GM23248 (cell line): ENCODE measurements at regions not wholly inside any gene's neighbourhood (a gene's known extent, or its start where the extent isn't known, plus 50 kb on each side); places are given as distances from the start of the nearest gene placed in this dataset.
A peak's percentile ranks its signal among the peaks of the same experiment; 100 is the strongest.

ENCODE experiments used
- DNase-seq: peaks from one replicate; pipeline ENCODE4 v3.0.0-alpha.2; 2015
- H2AFZ ChIP-seq: fragments of 200-600 bp; sonication (generic); 2 replicates; pipeline ENCODE4 v1.6.1; 2016; ENCODE audit warnings: antibody characterized with exemption
- H3F3A ChIP-seq: fragments of 200-600 bp; sonication (generic); 2 replicates; pipeline ENCODE4 v1.6.1; 2016; ENCODE audit warnings: mild to moderate bottlenecking, antibody characterized with exemption, mixed run types; ENCODE audit not compliant: insufficient read depth
- H3K27ac ChIP-seq: fragments of 200-600 bp; sonication (generic); 2 replicates; pipeline ENCODE4 v1.5.1; 2016; ENCODE audit warnings: mild to moderate bottlenecking
- H3K27me3 ChIP-seq: fragments of 200-600 bp; sonication (generic); replicated peaks from 2 replicates; pipeline ENCODE4 v1.6.1; 2016; ENCODE audit warnings: mild to moderate bottlenecking; ENCODE audit not compliant: insufficient read depth
- H3K36me3 ChIP-seq: fragments of 200-600 bp; sonication (generic); 2 replicates; pipeline ENCODE4 v1.6.1; 2016; ENCODE audit warnings: low read depth, mild to moderate bottlenecking
- H3K4me1 ChIP-seq: fragments of 200-600 bp; sonication (generic); 2 replicates; pipeline ENCODE4 v1.6.1; 2016; ENCODE audit warnings: mild to moderate bottlenecking; ENCODE audit not compliant: insufficient read depth
- H3K4me2 ChIP-seq: fragments of 200-600 bp; sonication (generic); one replicate; pipeline ENCODE4 v1.6.1; 2016; ENCODE audit warnings: mild to moderate bottlenecking; ENCODE audit not compliant: unreplicated experiment
- H3K4me3 ChIP-seq: fragments of 200-600 bp; sonication (generic); 2 replicates; pipeline ENCODE4 v1.5.1; 2016; ENCODE audit warnings: mild to moderate bottlenecking
- H3K79me2 ChIP-seq: fragments of 200-600 bp; sonication (generic); 2 replicates; pipeline ENCODE4 v1.6.1; 2016; ENCODE audit warnings: mild to moderate bottlenecking; ENCODE audit not compliant: insufficient read depth
- H3K9ac ChIP-seq: fragments of 200-600 bp; sonication (generic); 2 replicates; pipeline ENCODE4 v1.6.1; 2016; ENCODE audit warnings: mild to moderate bottlenecking
- H3K9me2 ChIP-seq: fragments of 200-600 bp; sonication (generic); 2 replicates; pipeline ENCODE4 v1.6.1; 2016; ENCODE audit warnings: mixed run types, mild to moderate bottlenecking, moderate library complexity; ENCODE audit not compliant: insufficient read depth
- H3K9me3 ChIP-seq: fragments of 200-600 bp; sonication (generic); one replicate; pipeline ENCODE4 v1.6.1; 2017; ENCODE audit warnings: low read depth
- H4K20me1 ChIP-seq: fragments of 200-600 bp; sonication (generic); 2 replicates; pipeline ENCODE4 v1.6.0; 2016; ENCODE audit not compliant: insufficient read depth
- EZH2 ChIP-seq: fragments of 200-600 bp; sonication (generic); IDR thresholded peaks from 2 replicates; pipeline ENCODE4 v1.6.1; 2018; ENCODE audit warnings: antibody characterized with exemption, mild to moderate bottlenecking; ENCODE audit not compliant: insufficient read depth, poor library complexity, severe bottlenecking
- EZH2phosphoT487 ChIP-seq: fragments of 200-600 bp; sonication (generic); IDR thresholded peaks from 2 replicates; pipeline ENCODE4 v1.6.1; 2018; ENCODE audit warnings: antibody characterized with exemption, moderate library complexity, mild to moderate bottlenecking, low read depth; ENCODE audit not compliant: insufficient read depth
- WGBS, 2 experiments: methylation state at CpG; one replicate each; pipeline ENCODE4 v1.1.6; 2015 to 2017; ENCODE audit warnings: low lambda C conversion rate in 2 of 2, low coverage in 1 of 2; ENCODE audit errors: missing lambda C conversion rate in 2 of 2; 5-methylcytosine and 5-hydroxymethylcytosine counted together
- in situ Hi-C: fragments of 300-500 bp; cut with MboI; formaldehyde crosslinking; loops from 2 replicates; pipeline ENCODE4 v1.15.0; 2020

GRCh38 chr12:116343331-116343884 is 65.9 kb upstream of the MED13L start:
- DNase-seq, result no peak
- Histone ChIP-seq H3K4me2 (no peak overlapping the region), H3K36me3 (no peaks in the 10 kb centered on the region), H3K9me3 (no peaks in the 10 kb centered on the region), H3K4me3 (no peak overlapping the region), H3K79me2 (no peaks in the 10 kb centered on the region), H3K27ac (no peak overlapping the region), H2AFZ (no peak overlapping the region), H4K20me1 (no peaks in the 10 kb centered on the region), H3K27me3 (no peaks in the 10 kb centered on the region), H3K9ac (no peak overlapping the region), H3K9me2 (no peaks in the 10 kb centered on the region), H3F3A (peaks cover 33% of the 10 kb centered on the region), H3K4me1 (peaks cover 25% of the 10 kb centered on the region)
- in situ Hi-C loops, result no loop called here
- WGBS, 2 experiments, result 33 to 73% methylated on average over 1 of the region's 1 CpG
- no peak for TF ChIP-seq EZH2phosphoT487
- TF ChIP-seq EZH2, result no peak

DNA sequence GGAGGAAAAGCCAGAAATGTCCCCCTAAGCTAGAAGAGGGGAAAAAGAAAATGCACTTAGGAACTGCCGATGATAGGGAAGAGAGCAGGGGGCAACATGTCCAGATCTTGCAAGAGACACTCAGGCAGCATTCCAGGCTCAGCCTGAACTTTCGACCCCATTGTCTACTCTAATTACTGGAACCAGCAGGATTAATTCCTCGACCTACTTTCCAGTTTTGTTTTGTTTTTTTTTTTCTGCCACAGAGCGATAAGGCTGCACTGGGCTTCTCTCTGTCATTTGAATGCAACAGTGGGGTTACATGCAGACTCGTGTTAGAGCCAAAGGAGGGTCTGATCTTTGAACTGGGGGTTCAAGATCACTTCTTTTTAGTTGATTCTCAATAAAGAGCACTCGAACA is 68.7 kb upstream of the MED13L start:
- Histone ChIP-seq H3K36me3 (no peaks in the 10 kb centered on the region), H3K9ac (no peak overlapping the region), H3K79me2 (no peaks in the 10 kb centered on the region), H3K9me3 (no peaks in the 10 kb centered on the region), H3K4me2 (no peak overlapping the region), H3F3A (peaks cover 15% of the 10 kb centered on the region), H3K4me1 (peaks cover 14% of the 10 kb centered on the region), H3K27me3 (no peaks in the 10 kb centered on the region), H3K9me2 (no peaks in the 10 kb centered on the region), H3K27ac (no peak overlapping the region), H4K20me1 (no peaks in the 10 kb centered on the region), H3K4me3 (no peak overlapping the region), H2AFZ (no peak overlapping the region)
- in situ Hi-C loops, result no loop called here
- no peak for DNase-seq
- 30 to 36% methylated on average over 6 of the region's 6 CpGs for WGBS, 2 experiments
- TF ChIP-seq EZH2, result no peak
- TF ChIP-seq EZH2phosphoT487, result no peak

- Histone ChIP-seq H3K4me3 (no peak overlapping the region), H3K4me2 (peak overlapping the region; percentile 38)
- 0 to 1% methylated on average over 4 of the region's 4 CpGs for WGBS, 2 experiments
Measured at GRCh38 chr12:116346741-116347140, 69.2 kb upstream of the MED13L start.

GRCh38 chr12:116347265-116347664 is 69.8 kb upstream of the MED13L start:
- H4K20me1 ChIP-seq, result no peaks in the 10 kb centered on the region
- peaks cover 14% of the 10 kb centered on the region for H3K4me1 ChIP-seq
- in situ Hi-C loops, result no loop called here
- no peaks in the 10 kb centered on the region for H3K36me3 ChIP-seq
- no peak for DNase-seq
- peaks cover 15% of the 10 kb centered on the region for H3F3A ChIP-seq
- peak overlapping the region; percentile 39; the same call in 1 of the 2 replicates for H3K27ac ChIP-seq
- no peaks in the 10 kb centered on the region for H3K27me3 ChIP-seq
- peak overlapping the region; percentile 38 for H3K4me2 ChIP-seq
- H3K9ac ChIP-seq, result 0 out of 2 replicates have a peak overlapping the region, but pooled peaks have one; percentile 13
- 97 to 100% methylated on average over 1 of the region's 1 CpG for WGBS, 2 experiments
- no peaks in the 10 kb centered on the region for H3K9me2 ChIP-seq
- TF ChIP-seq EZH2phosphoT487 (no peak), EZH2 (no peak)
- H3K9me3 ChIP-seq, result no peaks in the 10 kb centered on the region
- no peak overlapping the region for H2AFZ ChIP-seq
- H3K79me2 ChIP-seq, result no peaks in the 10 kb centered on the region
- no peak overlapping the region for H3K4me3 ChIP-seq

More at GRCh38 chr12:116346741-116347140, 69.2 kb upstream of the MED13L start:
- no peak for TF ChIP-seq EZH2phosphoT487
- TF ChIP-seq EZH2, result no peak
- H3F3A ChIP-seq, result peaks cover 15% of the 10 kb centered on the region
- peak overlapping the region; percentile 39; the same call in 1 of the 2 replicates for H3K27ac ChIP-seq
- no peaks in the 10 kb centered on the region for H3K9me2 ChIP-seq
- H3K27me3 ChIP-seq, result no peaks in the 10 kb centered on the region
- peak; percentile 92 for DNase-seq
- H3K79me2 ChIP-seq, result no peaks in the 10 kb centered on the region
- no peak overlapping the region for H2AFZ ChIP-seq
- H3K36me3 ChIP-seq, result no peaks in the 10 kb centered on the region
- no peaks in the 10 kb centered on the region for H3K9me3 ChIP-seq
- in situ Hi-C loops, result no loop called here
- peaks cover 14% of the 10 kb centered on the region for H3K4me1 ChIP-seq
- H3K9ac ChIP-seq, result 0 out of 2 replicates have a peak overlapping the region, but pooled peaks have one; percentile 13
- no peaks in the 10 kb centered on the region for H4K20me1 ChIP-seq

GRCh38 chr12:116352315-116352835 is 74.9 kb upstream of the MED13L start:
- H3K27me3 ChIP-seq, result no peaks in the 10 kb centered on the region
- H3K4me3 ChIP-seq, result no peak overlapping the region
- in situ Hi-C loops, result no loop called here
- DNase-seq, result no peak
- no peak overlapping the region for H3K4me2 ChIP-seq
- H3K9ac ChIP-seq, result no peak overlapping the region
- H3K9me2 ChIP-seq, result no peaks in the 10 kb centered on the region
- no peaks in the 10 kb centered on the region for H4K20me1 ChIP-seq
- no peaks in the 10 kb centered on the region for H3K79me2 ChIP-seq
- no peaks in the 10 kb centered on the region for H3K9me3 ChIP-seq
- H3K4me1 ChIP-seq, result 0 out of 2 replicates have a peak, but pooled peaks cover under 1% of the 10 kb centered on the region
- no peaks in the 10 kb centered on the region for H3K36me3 ChIP-seq
- peaks cover 5% of the 10 kb centered on the region for H3F3A ChIP-seq
- 82 to 83% methylated on average over 4 of the region's 4 CpGs for WGBS, 2 experiments
- no peak overlapping the region for H2AFZ ChIP-seq
- no peak overlapping the region for H3K27ac ChIP-seq
- TF ChIP-seq EZH2phosphoT487, result no peak
- TF ChIP-seq EZH2, result no peak
